ENCODE measurements at regions not wholly inside any gene's neighbourhood (a gene's known extent, or its start where the extent isn't known, plus 50 kb on each side); places are given as distances from the start of the nearest gene placed in this dataset.

DNA sequence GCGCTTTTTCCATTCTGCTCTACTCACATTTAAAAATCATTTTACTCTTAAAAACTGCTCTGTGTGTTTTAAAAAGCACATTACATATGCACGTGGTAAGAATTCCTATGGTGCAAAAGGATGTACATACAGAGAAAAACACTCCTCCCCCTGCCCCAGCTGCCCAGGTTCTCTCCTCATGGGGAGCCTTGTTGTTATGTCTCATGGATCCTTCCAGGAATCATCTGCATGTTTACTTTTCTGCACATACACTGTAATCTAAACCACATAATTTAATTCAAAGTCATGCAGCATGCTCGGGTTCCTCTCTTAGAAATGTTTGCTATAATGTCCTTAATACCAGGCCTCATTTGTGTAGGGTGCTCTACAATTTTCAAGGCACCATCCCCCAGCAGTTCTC lies 243.3 kb downstream of the LOXHD1 start:
- TF ChIP-seq CTCF (IDR thresholded peaks at IDR 0.05; ENCODE audit: insufficient read depth, low read depth, low read length) (no peak), EZH2 (IDR thresholded peaks at IDR 0.05; ENCODE audit: insufficient read depth, low read length) (no peak)

All from astrocyte (in vitro differentiated cells and primary cell).